ENCODE measurements at regions not wholly inside any gene's neighbourhood (a gene's known extent, or its start where the extent isn't known, plus 50 kb on each side); places are given as distances from the start of the nearest gene placed in this dataset.

GRCh38 chr18:78433562-78433961, 546.1 kb upstream of the SALL3 start:
- TF ChIP-seq, protein P1, sequence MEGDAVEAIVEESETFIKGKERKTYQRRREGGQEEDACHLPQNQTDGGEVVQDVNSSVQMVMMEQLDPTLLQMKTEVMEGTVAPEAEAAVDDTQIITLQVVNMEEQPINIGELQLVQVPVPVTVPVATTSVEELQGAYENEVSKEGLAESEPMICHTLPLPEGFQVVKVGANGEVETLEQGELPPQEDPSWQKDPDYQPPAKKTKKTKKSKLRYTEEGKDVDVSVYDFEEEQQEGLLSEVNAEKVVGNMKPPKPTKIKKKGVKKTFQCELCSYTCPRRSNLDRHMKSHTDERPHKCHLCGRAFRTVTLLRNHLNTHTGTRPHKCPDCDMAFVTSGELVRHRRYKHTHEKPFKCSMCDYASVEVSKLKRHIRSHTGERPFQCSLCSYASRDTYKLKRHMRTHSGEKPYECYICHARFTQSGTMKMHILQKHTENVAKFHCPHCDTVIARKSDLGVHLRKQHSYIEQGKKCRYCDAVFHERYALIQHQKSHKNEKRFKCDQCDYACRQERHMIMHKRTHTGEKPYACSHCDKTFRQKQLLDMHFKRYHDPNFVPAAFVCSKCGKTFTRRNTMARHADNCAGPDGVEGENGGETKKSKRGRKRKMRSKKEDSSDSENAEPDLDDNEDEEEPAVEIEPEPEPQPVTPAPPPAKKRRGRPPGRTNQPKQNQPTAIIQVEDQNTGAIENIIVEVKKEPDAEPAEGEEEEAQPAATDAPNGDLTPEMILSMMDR (IDR thresholded peaks at IDR 0.05) = no peak
- no peak for TF ChIP-seq POLR2A (IDR thresholded peaks at IDR 0.05)

All from heart left ventricle (tissue), 13 donors.